ENCODE measurements at regions not wholly inside any gene's neighbourhood (a gene's known extent, or its start where the extent isn't known, plus 50 kb on each side); places are given as distances from the start of the nearest gene placed in this dataset.

DNA sequence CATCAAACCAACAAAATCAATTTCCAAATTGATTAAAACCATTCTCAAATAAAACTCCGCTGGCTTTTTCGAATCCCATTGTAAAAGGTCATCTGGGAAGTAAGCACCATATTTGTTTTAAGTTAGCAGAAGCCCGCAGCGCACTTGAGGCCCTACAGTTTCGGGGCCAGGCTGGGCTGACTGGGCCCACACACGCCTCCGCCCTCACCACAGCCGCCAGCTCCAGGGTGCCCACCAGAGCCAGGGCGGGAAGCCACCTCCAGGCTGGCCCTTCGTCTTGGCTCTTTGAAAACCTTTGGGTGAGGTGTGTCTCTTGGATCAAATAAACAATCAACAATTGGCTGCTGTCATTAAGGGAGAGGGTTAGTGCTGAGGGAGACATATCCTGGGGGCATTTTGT is 133.3 kb downstream of the SOX1 start:
- Histone ChIP-seq H3K27me3 (ENCODE audit: control insufficient read depth in 2 of 2, insufficient read depth in 1 of 2, low read length in 1 of 2) (peaks cover 6 to 22% of the 10 kb centered on the region in 2 donors), H3K9me3 (ENCODE audit: control insufficient read depth in 2 of 2, insufficient read depth in 1 of 2, low read length in 1 of 2) (no peaks in the 10 kb centered on the region), H3K4me3 (ENCODE audit: low read length in 2 of 2) (no peak overlapping the region), H3K27ac (ENCODE audit: low read depth in 1 of 2, low read length in 1 of 2) (no peak overlapping the region), H3K4me1 (ENCODE audit: control insufficient read depth in 2 of 2, insufficient read depth in 2 of 2, low read length in 2 of 2) (no peaks in the 10 kb centered on the region), H3K36me3 (ENCODE audit: control insufficient read depth in 2 of 2, insufficient read depth in 2 of 2, low read length in 1 of 2) (no peaks in the 10 kb centered on the region)
- 88% methylated on average over 10 of the region's 10 CpGs for WGBS
- no peak for DNase-seq (ENCODE audit: low read depth in 6 of 9, low spot score in 9 of 9)

DNA sequence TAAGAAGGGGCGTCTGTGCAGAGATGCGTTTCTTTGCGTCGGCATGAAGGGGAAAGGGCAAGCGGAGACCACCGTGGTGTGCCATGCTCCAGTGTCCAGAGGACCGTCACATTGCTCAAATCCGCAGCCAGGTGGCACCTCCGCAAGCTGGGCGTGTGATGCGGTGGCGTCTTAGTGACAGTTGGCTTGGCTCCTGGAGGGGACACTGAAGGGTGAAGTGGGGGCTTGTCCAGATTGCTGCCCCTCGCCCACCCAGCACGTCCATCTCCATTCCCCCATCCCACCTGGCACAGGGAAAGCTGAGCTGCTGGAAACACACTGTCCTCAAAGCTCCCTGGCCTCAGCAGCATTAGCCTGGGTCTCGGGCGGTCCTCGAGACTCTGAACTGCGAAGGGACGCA is 135.3 kb downstream of the SOX1 start:
- H3K4me3 ChIP-seq (ENCODE audit: low read length in 2 of 2) = no peak overlapping the region
- DNase-seq (ENCODE audit: low read depth in 6 of 9, low spot score in 9 of 9) = no peak

DNA sequence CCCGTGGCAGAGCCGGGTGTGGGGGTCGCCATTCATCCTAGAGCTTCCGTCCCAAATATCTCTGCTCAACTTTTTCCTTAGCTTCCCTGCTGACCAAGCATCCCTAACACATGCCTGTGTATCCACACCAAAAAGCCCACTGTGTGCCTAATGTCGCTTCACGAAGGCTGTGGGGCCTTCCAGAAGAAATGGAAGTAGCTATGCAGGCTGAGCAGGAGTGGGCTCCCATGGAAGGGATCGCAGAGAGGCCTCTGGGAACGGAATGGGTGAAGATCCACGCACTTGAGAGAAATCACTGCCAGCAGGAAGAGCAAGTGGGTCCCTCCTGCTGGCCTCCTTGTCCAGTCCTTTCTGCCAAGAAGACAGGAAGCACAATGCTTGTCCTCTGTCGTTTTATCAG is 136.0 kb downstream of the SOX1 start:
- H3K27me3 ChIP-seq (ENCODE audit: control insufficient read depth in 2 of 2, insufficient read depth in 1 of 2, low read length in 1 of 2) = peaks cover 13 to 37% of the 10 kb centered on the region in 2 donors
- no peak overlapping the region for H3K27ac ChIP-seq (ENCODE audit: low read depth in 1 of 2, low read length in 1 of 2)
- WGBS = 78% methylated on average over 10 of the region's 10 CpGs

More for the DNA sequence above, 135.3 kb downstream of the SOX1 start:
- Histone ChIP-seq H3K27me3 (ENCODE audit: control insufficient read depth in 2 of 2, insufficient read depth in 1 of 2, low read length in 1 of 2) (peaks cover 13 to 35% of the 10 kb centered on the region in 2 donors), H3K4me1 (ENCODE audit: control insufficient read depth in 2 of 2, insufficient read depth in 2 of 2, low read length in 2 of 2) (no peaks in the 10 kb centered on the region), H3K36me3 (ENCODE audit: control insufficient read depth in 2 of 2, insufficient read depth in 2 of 2, low read length in 1 of 2) (no peaks in the 10 kb centered on the region), H3K9me3 (ENCODE audit: control insufficient read depth in 2 of 2, insufficient read depth in 1 of 2, low read length in 1 of 2) (no peaks in the 10 kb centered on the region), H3K27ac (ENCODE audit: low read depth in 1 of 2, low read length in 1 of 2) (no peak overlapping the region)
- WGBS = 92% methylated on average over 19 of the region's 19 CpGs

DNA sequence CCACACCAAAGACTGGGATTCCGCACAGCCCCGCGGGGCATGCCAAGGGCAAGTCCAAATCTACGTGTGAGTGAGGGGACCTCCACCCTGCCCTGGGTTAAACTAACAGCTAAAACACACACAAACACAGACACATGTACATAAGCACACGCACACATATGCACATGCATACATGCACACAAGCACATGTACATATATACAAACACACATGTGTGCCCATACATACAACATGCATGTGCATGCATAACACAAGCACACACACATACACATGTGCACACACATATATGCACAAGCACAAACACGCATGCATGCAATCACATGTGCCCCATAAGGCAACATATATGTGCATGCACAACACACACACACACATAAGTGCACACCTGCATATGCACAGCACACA is 136.7 kb downstream of the SOX1 start:
- Histone ChIP-seq H3K4me3 (ENCODE audit: low read length in 2 of 2) (no peak overlapping the region), H3K9me3 (ENCODE audit: control insufficient read depth in 2 of 2, insufficient read depth in 1 of 2, low read length in 1 of 2) (no peaks in the 10 kb centered on the region), H3K36me3 (ENCODE audit: control insufficient read depth in 2 of 2, insufficient read depth in 2 of 2, low read length in 1 of 2) (no peaks in the 10 kb centered on the region), H3K27ac (ENCODE audit: low read depth in 1 of 2, low read length in 1 of 2) (no peak overlapping the region), H3K27me3 (ENCODE audit: control insufficient read depth in 2 of 2, insufficient read depth in 1 of 2, low read length in 1 of 2) (peaks cover 13 to 37% of the 10 kb centered on the region in 2 donors), H3K4me1 (ENCODE audit: control insufficient read depth in 2 of 2, insufficient read depth in 2 of 2, low read length in 2 of 2) (no peaks in the 10 kb centered on the region)
- 93% methylated on average over 6 of the region's 6 CpGs for WGBS
- no peak for DNase-seq (ENCODE audit: low read depth in 6 of 9, low spot score in 9 of 9)

More for the DNA sequence above, 136.0 kb downstream of the SOX1 start:
- Histone ChIP-seq H3K9me3 (ENCODE audit: control insufficient read depth in 2 of 2, insufficient read depth in 1 of 2, low read length in 1 of 2) (no peaks in the 10 kb centered on the region), H3K4me1 (ENCODE audit: control insufficient read depth in 2 of 2, insufficient read depth in 2 of 2, low read length in 2 of 2) (no peaks in the 10 kb centered on the region), H3K4me3 (ENCODE audit: low read length in 2 of 2) (no peak overlapping the region), H3K36me3 (ENCODE audit: control insufficient read depth in 2 of 2, insufficient read depth in 2 of 2, low read length in 1 of 2) (no peaks in the 10 kb centered on the region)
- DNase-seq (ENCODE audit: low read depth in 6 of 9, low spot score in 9 of 9) = no peak

DNA sequence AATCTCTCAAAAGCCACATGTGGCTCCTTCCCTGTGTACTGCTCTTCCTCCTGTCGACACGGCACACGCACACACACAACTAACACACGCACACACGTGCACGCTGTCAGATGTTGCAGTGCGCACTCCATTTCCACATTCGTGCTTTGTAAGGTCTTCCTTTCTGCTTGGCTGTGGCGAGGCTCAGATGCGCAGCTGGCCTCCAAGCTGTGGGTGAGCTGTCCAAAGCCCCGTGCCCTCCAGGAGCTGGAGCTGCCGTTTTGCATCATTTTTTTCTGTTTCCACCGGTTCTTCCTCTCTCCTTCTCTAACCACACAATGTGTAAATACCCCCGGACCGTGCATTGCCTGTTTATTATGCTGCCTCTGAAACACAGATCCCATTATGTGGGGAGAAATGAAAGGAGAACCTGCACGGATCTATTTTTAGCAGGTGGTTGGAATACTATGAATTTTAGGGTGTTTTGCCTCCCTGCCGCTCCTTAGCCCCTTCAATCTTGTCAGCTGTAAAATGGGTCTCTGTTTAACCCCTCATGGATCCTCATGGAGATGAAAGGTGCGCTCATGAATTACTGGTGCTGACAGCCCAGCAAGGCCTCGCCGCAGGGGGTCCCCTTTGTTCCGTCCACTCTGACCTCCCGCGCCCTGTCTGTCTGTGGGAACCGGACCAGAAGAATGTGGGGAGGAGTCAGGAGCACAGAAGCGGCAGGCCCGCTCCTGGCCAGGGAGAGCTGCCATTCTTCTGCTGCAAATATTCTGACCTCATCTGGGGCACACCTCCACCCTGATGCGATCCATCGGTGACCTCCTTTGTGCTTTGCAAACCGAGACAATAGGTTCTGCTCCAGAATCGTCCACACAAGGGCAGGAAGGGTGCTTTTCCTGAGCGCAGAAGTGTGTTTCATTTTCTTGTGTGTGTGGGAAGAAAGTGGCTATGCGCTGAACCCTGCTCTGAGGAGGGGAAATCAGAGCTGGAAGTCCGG is 137.7 kb downstream of the SOX1 start:
- Histone ChIP-seq H3K27me3 (ENCODE audit: control insufficient read depth in 2 of 2, insufficient read depth in 1 of 2, low read length in 1 of 2) (peaks cover 13 to 39% of the 10 kb centered on the region in 2 donors), H3K4me1 (ENCODE audit: control insufficient read depth in 2 of 2, insufficient read depth in 2 of 2, low read length in 2 of 2) (no peaks in the 10 kb centered on the region), H3K36me3 (ENCODE audit: control insufficient read depth in 2 of 2, insufficient read depth in 2 of 2, low read length in 1 of 2) (no peaks in the 10 kb centered on the region), H3K4me3 (ENCODE audit: low read length in 2 of 2) (no peak overlapping the region), H3K9me3 (ENCODE audit: control insufficient read depth in 2 of 2, insufficient read depth in 1 of 2, low read length in 1 of 2) (no peaks in the 10 kb centered on the region), H3K27ac (ENCODE audit: low read depth in 1 of 2, low read length in 1 of 2) (no peak overlapping the region)
- WGBS = 25% methylated on average over 33 of the region's 33 CpGs
- DNase-seq (ENCODE audit: low read depth in 6 of 9, low spot score in 9 of 9) = no peak

DNA sequence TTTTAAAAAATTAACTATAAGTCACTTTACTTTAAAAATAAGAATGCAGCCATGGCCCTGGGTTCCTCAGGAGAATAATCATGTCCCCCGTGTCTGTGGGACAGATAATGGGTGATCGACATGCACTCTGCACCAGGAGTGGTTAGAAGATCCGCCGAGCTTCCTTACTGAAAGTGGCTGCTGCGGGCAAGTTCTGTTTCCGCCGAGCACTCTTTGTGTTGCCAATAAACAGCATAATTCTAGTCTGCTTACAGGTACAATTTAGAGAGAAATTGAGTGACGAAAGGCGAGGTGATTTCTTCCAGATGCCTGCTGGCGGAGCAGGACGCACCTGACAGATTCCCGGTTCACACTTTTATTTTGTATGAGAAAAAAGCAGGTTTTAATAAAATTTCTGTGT is 139.0 kb downstream of the SOX1 start:
- DNase-seq (ENCODE audit: low read depth in 6 of 9, low spot score in 9 of 9) = no peak
- Histone ChIP-seq H3K4me1 (ENCODE audit: control insufficient read depth in 2 of 2, insufficient read depth in 2 of 2, low read length in 2 of 2) (no peaks in the 10 kb centered on the region), H3K27ac (ENCODE audit: low read depth in 1 of 2, low read length in 1 of 2) (no peak overlapping the region), H3K9me3 (ENCODE audit: control insufficient read depth in 2 of 2, insufficient read depth in 1 of 2, low read length in 1 of 2) (no peaks in the 10 kb centered on the region), H3K4me3 (ENCODE audit: low read length in 2 of 2) (no peak overlapping the region), H3K36me3 (ENCODE audit: control insufficient read depth in 2 of 2, insufficient read depth in 2 of 2, low read length in 1 of 2) (no peaks in the 10 kb centered on the region), H3K27me3 (ENCODE audit: control insufficient read depth in 2 of 2, insufficient read depth in 1 of 2, low read length in 1 of 2) (peaks cover 13 to 39% of the 10 kb centered on the region in 2 donors)
- 28% methylated on average over 12 of the region's 12 CpGs for WGBS

DNA sequence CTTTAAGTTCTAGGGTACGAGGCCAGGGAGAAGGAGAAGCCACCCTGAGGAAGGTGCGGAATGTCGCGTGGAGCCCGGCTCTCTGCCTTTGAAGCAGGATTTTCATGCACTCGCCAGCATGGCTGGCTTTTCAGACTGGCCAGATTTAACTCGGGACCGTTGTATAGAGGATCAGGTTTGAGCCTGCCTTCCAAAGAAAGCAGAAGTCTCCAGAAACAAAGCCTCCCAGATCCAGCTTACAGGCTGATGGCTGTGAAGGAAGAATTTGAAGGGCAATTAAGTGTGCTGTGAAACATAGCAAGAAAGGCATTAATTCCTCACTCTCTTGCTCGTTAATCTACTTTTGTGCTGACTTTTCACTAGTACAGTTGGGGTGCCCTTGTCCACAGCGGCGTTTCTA is 140.2 kb downstream of the SOX1 start:
- H3K27me3 ChIP-seq (ENCODE audit: control insufficient read depth in 2 of 2, insufficient read depth in 1 of 2, low read length in 1 of 2) = peaks cover 13 to 39% of the 10 kb centered on the region in 2 donors

DNA sequence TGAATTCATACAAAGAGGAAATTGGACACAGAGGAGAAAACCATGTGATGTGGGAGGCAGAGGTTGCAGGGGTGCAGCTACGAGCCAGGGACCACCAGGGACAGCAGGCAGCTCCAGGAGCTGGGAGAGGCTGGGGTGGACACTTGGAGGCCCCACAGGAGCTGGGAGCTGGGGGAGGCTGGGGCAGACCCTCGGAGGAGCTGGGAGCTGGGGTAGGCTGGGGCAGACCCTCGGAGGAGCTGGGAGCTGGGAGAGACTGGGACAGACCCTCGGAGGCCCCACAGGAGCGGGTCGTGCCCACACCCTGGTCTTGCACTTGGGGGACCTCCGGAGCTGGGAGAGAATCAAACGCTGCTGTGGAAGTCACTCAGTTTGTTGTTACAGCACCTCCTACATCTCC is 141.7 kb downstream of the SOX1 start:
- DNase-seq (ENCODE audit: low read depth in 6 of 9, low spot score in 9 of 9) = no peak
- peaks cover 13 to 31% of the 10 kb centered on the region in 2 donors for H3K27me3 ChIP-seq (ENCODE audit: control insufficient read depth in 2 of 2, insufficient read depth in 1 of 2, low read length in 1 of 2)
- H3K36me3 ChIP-seq (ENCODE audit: control insufficient read depth in 2 of 2, insufficient read depth in 2 of 2, low read length in 1 of 2) = no peaks in the 10 kb centered on the region
- no peak overlapping the region for H3K27ac ChIP-seq (ENCODE audit: low read depth in 1 of 2, low read length in 1 of 2)
- H3K4me3 ChIP-seq (ENCODE audit: low read length in 2 of 2) = no peak overlapping the region
- no peaks in the 10 kb centered on the region for H3K4me1 ChIP-seq (ENCODE audit: control insufficient read depth in 2 of 2, insufficient read depth in 2 of 2, low read length in 2 of 2)
- H3K9me3 ChIP-seq (ENCODE audit: control insufficient read depth in 2 of 2, insufficient read depth in 1 of 2, low read length in 1 of 2) = no peaks in the 10 kb centered on the region
- 80% methylated on average over 8 of the region's 8 CpGs for WGBS

More for the DNA sequence above, 140.2 kb downstream of the SOX1 start:
- H3K4me1 ChIP-seq (ENCODE audit: control insufficient read depth in 2 of 2, insufficient read depth in 2 of 2, low read length in 2 of 2) = no peaks in the 10 kb centered on the region
- DNase-seq (ENCODE audit: low read depth in 6 of 9, low spot score in 9 of 9) = no peak
- H3K36me3 ChIP-seq (ENCODE audit: control insufficient read depth in 2 of 2, insufficient read depth in 2 of 2, low read length in 1 of 2) = no peaks in the 10 kb centered on the region
- no peak overlapping the region for H3K4me3 ChIP-seq (ENCODE audit: low read length in 2 of 2)
- H3K27ac ChIP-seq (ENCODE audit: low read depth in 1 of 2, low read length in 1 of 2) = no peak overlapping the region
- H3K9me3 ChIP-seq (ENCODE audit: control insufficient read depth in 2 of 2, insufficient read depth in 1 of 2, low read length in 1 of 2) = no peaks in the 10 kb centered on the region
- 56% methylated on average over 11 of the region's 11 CpGs for WGBS

DNA sequence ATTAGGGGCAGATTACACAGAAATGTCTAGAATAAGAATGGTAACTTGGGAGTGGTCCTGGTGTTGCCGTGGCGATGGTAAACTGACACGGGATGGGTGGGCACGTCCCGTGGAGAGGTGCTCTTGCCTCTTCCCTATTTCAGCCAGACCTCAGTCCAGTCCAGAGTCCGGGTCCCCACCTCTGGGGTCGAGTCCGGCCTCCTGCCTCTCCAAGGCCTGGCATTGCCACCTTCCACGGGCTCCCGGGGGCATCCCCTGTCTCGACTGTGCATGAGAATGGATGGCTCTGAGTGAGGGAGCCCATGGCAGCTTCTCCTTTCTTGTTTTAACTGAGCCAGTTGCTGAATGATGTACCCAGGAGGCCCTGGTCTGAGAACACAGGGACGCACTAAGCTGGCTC is 142.3 kb downstream of the SOX1 start:
- Histone ChIP-seq H3K4me3 (ENCODE audit: low read length in 2 of 2) (no peak overlapping the region), H3K4me1 (ENCODE audit: control insufficient read depth in 2 of 2, insufficient read depth in 2 of 2, low read length in 2 of 2) (no peaks in the 10 kb centered on the region), H3K27me3 (ENCODE audit: control insufficient read depth in 2 of 2, insufficient read depth in 1 of 2, low read length in 1 of 2) (peaks cover 13 to 27% of the 10 kb centered on the region in 2 donors), H3K27ac (ENCODE audit: low read depth in 1 of 2, low read length in 1 of 2) (no peak overlapping the region), H3K9me3 (ENCODE audit: control insufficient read depth in 2 of 2, insufficient read depth in 1 of 2, low read length in 1 of 2) (no peaks in the 10 kb centered on the region), H3K36me3 (ENCODE audit: control insufficient read depth in 2 of 2, insufficient read depth in 2 of 2, low read length in 1 of 2) (no peaks in the 10 kb centered on the region)
- 86% methylated on average over 12 of the region's 12 CpGs for WGBS
- DNase-seq (ENCODE audit: low read depth in 6 of 9, low spot score in 9 of 9) = no peak

Data from thymus (tissue), 11 donors.